Loucy (cell line): ENCODE measurements at regions not wholly inside any gene's neighbourhood (a gene's known extent, or its start where the extent isn't known, plus 50 kb on each side); places are given as distances from the start of the nearest gene placed in this dataset.

Source experiments
- H2AFZ ChIP-seq: fragments of 200-600 bp; sonication (generic); 2 replicates; pipeline ENCODE4 v1.6.0; 2016; ENCODE audit warnings: antibody characterized with exemption, mild to moderate bottlenecking, low read length, moderate library complexity
- H3F3A ChIP-seq: fragments of 200-600 bp; 2 replicates; pipeline ENCODE4 v1.6.0; 2016; ENCODE audit warnings: antibody characterized with exemption, low read depth, mild to moderate bottlenecking
- H3K27me3 ChIP-seq: fragments of 200-600 bp; sonication (generic); 2 replicates; pipeline ENCODE4 v1.6.1; 2014; ENCODE audit warnings: low read length, mild to moderate bottlenecking; ENCODE audit not compliant: insufficient read depth, poor library complexity, severe bottlenecking
- H3K36me3 ChIP-seq: fragments of 200-600 bp; sonication (generic); 2 replicates; pipeline ENCODE4 v1.6.1; 2016; ENCODE audit warnings: low read length; ENCODE audit not compliant: insufficient read depth
- H3K4me1 ChIP-seq: fragments of 200-600 bp; sonication (generic); 2 replicates; pipeline ENCODE4 v1.5.1; 2014; ENCODE audit warnings: low read length, mild to moderate bottlenecking; ENCODE audit not compliant: insufficient read depth, poor library complexity, severe bottlenecking
- H3K4me2 ChIP-seq: fragments of 200-600 bp; sonication (generic); 2 replicates; pipeline ENCODE4 v1.6.0; 2014; ENCODE audit warnings: antibody characterized with exemption, low read length, low read depth, mild to moderate bottlenecking; ENCODE audit not compliant: poor library complexity, severe bottlenecking
- H3K4me3 ChIP-seq: fragments of 200-600 bp; sonication (generic); 2 replicates; pipeline ENCODE4 v1.5.1; 2014; ENCODE audit warnings: low read length, mild to moderate bottlenecking, mixed read lengths; ENCODE audit not compliant: poor library complexity, severe bottlenecking
- H3K79me2 ChIP-seq: fragments of 200-600 bp; sonication (generic); 2 replicates; pipeline ENCODE4 v1.6.1; 2014; ENCODE audit warnings: low read length; ENCODE audit not compliant: insufficient read depth
- H3K9ac ChIP-seq: fragments of 200-600 bp; sonication (generic); 2 replicates; pipeline ENCODE4 v1.6.0; 2014; ENCODE audit warnings: mild to moderate bottlenecking, low read depth, low read length, moderate library complexity; ENCODE audit not compliant: poor library complexity, severe bottlenecking
- H3K9me2 ChIP-seq: fragments of 200-600 bp; sonication (generic); replicated peaks from 2 replicates; pipeline ENCODE4 v1.6.1; 2016; ENCODE audit warnings: low read depth, low read length, mixed read lengths
- H3K9me3 ChIP-seq: fragments of 200-600 bp; sonication (generic); 2 replicates; pipeline ENCODE4 v1.6.1; 2014; ENCODE audit warnings: mild to moderate bottlenecking, antibody characterized with exemption, low read length, low read depth; ENCODE audit not compliant: insufficient read depth
- H4K20me1 ChIP-seq: fragments of 200-600 bp; sonication (generic); 2 replicates; pipeline ENCODE4 v1.6.0; 2014; ENCODE audit warnings: antibody characterized with exemption, low read length, mild to moderate bottlenecking; ENCODE audit not compliant: insufficient read depth, poor library complexity, severe bottlenecking
- CTCF ChIP-seq: fragments of 200-600 bp; sonication (generic); conservative IDR thresholded peaks from 2 replicates; pipeline ENCODE4 v1.5.1; 2014; ENCODE audit warnings: mild to moderate bottlenecking, antibody characterized with exemption, low read length
- EZH2phosphoT487 ChIP-seq: fragments of 200-600 bp; IDR thresholded peaks from 2 replicates; pipeline ENCODE4 v1.6.1; 2018; ENCODE audit warnings: antibody characterized with exemption, mild to moderate bottlenecking, moderate library complexity, borderline replicate concordance

DNA sequence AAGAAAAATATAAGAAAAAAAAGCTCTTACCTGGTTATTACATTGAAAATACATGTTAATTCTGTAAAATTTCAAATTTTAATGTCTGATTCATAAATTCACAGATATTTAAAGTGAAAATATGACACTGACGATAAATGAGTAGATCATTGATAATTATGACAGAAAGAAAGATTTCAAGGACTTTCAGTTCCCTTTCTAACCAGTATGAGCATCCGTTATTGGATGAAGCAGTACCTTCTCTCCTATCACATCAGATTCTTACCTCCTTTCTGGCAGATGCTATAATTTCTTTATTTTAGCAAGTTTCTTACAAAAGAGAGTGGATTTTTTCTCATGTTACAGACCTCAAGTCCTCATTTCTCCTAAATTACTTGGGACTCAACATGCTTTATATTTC is 847.3 kb downstream of the JRKL start:
- H3K4me2 ChIP-seq = no peak overlapping the region
- no peaks in the 10 kb centered on the region for H3F3A ChIP-seq
- H3K9me2 ChIP-seq = no peaks in the 10 kb centered on the region
- H3K9ac ChIP-seq = no peak overlapping the region
- H3K79me2 ChIP-seq = no peaks in the 10 kb centered on the region
- H3K9me3 ChIP-seq = no peaks in the 10 kb centered on the region
- H3K4me3 ChIP-seq = no peak overlapping the region
- no peak overlapping the region for H2AFZ ChIP-seq
- no peaks in the 10 kb centered on the region for H3K36me3 ChIP-seq
- TF ChIP-seq EZH2phosphoT487 (no peak), CTCF (no peak)
- H3K4me1 ChIP-seq = no peaks in the 10 kb centered on the region
- H3K27me3 ChIP-seq = no peaks in the 10 kb centered on the region
- H4K20me1 ChIP-seq = no peaks in the 10 kb centered on the region

DNA sequence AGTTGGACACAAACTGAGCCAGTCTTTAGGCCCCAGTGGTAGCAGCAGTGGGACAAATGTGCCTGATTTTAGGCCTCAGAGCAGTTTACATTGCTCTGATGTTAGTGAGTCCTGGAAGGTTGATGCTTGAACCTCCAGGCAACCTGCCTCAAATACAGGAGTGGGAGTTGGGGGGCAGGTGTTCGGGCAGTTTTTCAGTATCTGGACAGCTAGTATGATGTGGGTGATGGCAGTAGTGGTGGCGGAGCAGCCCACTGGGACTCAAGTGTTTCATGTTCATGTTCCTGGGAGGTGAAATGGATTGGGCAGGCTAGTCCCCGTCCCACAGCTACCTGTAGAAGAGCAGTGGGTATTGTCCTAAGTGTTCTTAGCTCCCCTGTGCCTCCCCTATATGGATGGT is 857.8 kb downstream of the JRKL start:
- Histone ChIP-seq H3K9me3 (0 out of 2 replicates have a peak, but pooled peaks cover 3% of the 10 kb centered on the region), H4K20me1 (no peaks in the 10 kb centered on the region), H3K9me2 (no peaks in the 10 kb centered on the region), H3K27me3 (no peaks in the 10 kb centered on the region), H3K79me2 (no peaks in the 10 kb centered on the region), H3K9ac (no peak overlapping the region), H3K4me2 (no peak overlapping the region), H2AFZ (no peak overlapping the region), H3K4me1 (no peaks in the 10 kb centered on the region), H3K4me3 (no peak overlapping the region), H3K36me3 (no peaks in the 10 kb centered on the region), H3F3A (no peaks in the 10 kb centered on the region)
- TF ChIP-seq EZH2phosphoT487 (no peak), CTCF (no peak)

GRCh38 chr11:97254790-97255189 is 865.0 kb downstream of the JRKL start:
- no peaks in the 10 kb centered on the region for H3K79me2 ChIP-seq
- no peaks in the 10 kb centered on the region for H3K9me3 ChIP-seq
- no peaks in the 10 kb centered on the region for H4K20me1 ChIP-seq
- H3K9ac ChIP-seq = no peak overlapping the region
- no peak for TF ChIP-seq EZH2phosphoT487
- no peak for TF ChIP-seq CTCF
- H3K4me3 ChIP-seq = no peak overlapping the region
- no peaks in the 10 kb centered on the region for H3K27me3 ChIP-seq
- no peak overlapping the region for H2AFZ ChIP-seq
- no peaks in the 10 kb centered on the region for H3F3A ChIP-seq
- no peak overlapping the region for H3K4me2 ChIP-seq
- H3K9me2 ChIP-seq = no peaks in the 10 kb centered on the region
- no peaks in the 10 kb centered on the region for H3K4me1 ChIP-seq
- H3K36me3 ChIP-seq = no peaks in the 10 kb centered on the region
